ENCODE measurements at regions not wholly inside any gene's neighbourhood (a gene's known extent, or its start where the extent isn't known, plus 50 kb on each side); places are given as distances from the start of the nearest gene placed in this dataset.

DNA sequence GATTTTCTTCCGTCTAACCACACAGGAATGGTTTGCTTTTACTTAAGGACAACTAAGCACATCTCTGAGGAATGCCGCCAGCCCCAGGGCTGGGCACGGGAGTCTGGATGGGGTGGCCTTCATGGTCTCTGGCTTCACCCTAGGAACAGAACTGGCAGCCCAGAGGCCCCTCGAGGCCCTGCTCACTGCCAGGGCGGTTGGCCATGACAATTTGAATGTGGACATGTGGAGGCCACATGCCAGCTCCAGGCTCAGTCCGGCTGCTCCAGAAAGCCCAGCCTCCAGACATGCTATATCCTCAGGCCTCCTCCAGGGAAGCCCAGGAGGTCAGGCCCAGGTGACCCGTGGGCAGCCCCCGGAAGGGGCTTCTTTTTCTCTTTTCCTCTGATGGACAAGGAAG is 84.0 kb upstream of the FGF3 start:
- H3K9me2 ChIP-seq (replicated peaks; ENCODE audit: insufficient read depth): no peaks in the 10 kb centered on the region

GRCh38 chr11:69904161-69904973 is 85.2 kb upstream of the FGF3 start:
- no peak overlapping the region for H3K4me2 ChIP-seq
- WGBS (ENCODE audit: low lambda C conversion rate, missing lambda C conversion rate): 88% methylated on average over 13 of the region's 14 CpGs
- no peak overlapping the region for H3K27ac ChIP-seq
- H3K79me2 ChIP-seq: no peaks in the 10 kb centered on the region
- no peak overlapping the region for H3K4me3 ChIP-seq
- no peaks in the 10 kb centered on the region for H3K27me3 ChIP-seq
- no peak for TF ChIP-seq EZH2phosphoT487 (IDR thresholded peaks at IDR 0.05; ENCODE audit: low read depth, severe bottlenecking, unreplicated experiment)
- TF ChIP-seq EZH2 (IDR thresholded peaks at IDR 0.05; ENCODE audit: borderline replicate concordance): no peak
- TF ChIP-seq CTCF (IDR thresholded peaks at IDR 0.05; ENCODE audit: poor library complexity): no peak
- DNase-seq (ENCODE audit: low spot score): no peak
- H2AFZ ChIP-seq: no peak overlapping the region
- no peaks in the 10 kb centered on the region for H3K9me2 ChIP-seq (replicated peaks; ENCODE audit: insufficient read depth)
- H3K4me1 ChIP-seq (ENCODE audit: insufficient read depth): peaks cover 12% of the 10 kb centered on the region
- no peaks in the 10 kb centered on the region for H3K9me3 ChIP-seq (ENCODE audit: low read depth)
- no peaks in the 10 kb centered on the region for H3K36me3 ChIP-seq (replicated peaks; ENCODE audit: insufficient read depth, low read depth)
- H4K20me1 ChIP-seq (ENCODE audit: insufficient read depth, poor library complexity, severe bottlenecking): no peaks in the 10 kb centered on the region

More for the DNA sequence above, 84.0 kb upstream of the FGF3 start:
- Histone ChIP-seq H3K79me2 (no peaks in the 10 kb centered on the region), H4K20me1 (ENCODE audit: insufficient read depth, poor library complexity, severe bottlenecking) (no peaks in the 10 kb centered on the region), H3K4me1 (ENCODE audit: insufficient read depth) (peaks cover 12% of the 10 kb centered on the region), H3K27ac (no peak overlapping the region), H2AFZ (no peak overlapping the region), H3K4me2 (no peak overlapping the region), H3K36me3 (replicated peaks; ENCODE audit: insufficient read depth, low read depth) (no peaks in the 10 kb centered on the region), H3K4me3 (no peak overlapping the region), H3K9me3 (ENCODE audit: low read depth) (no peaks in the 10 kb centered on the region), H3K27me3 (no peaks in the 10 kb centered on the region)
- DNase-seq (ENCODE audit: low spot score): no peak
- WGBS (ENCODE audit: low lambda C conversion rate, missing lambda C conversion rate): 81% methylated on average over 8 of the region's 8 CpGs
- TF ChIP-seq CTCF (IDR thresholded peaks at IDR 0.05; ENCODE audit: poor library complexity): no peak
- TF ChIP-seq EZH2 (IDR thresholded peaks at IDR 0.05; ENCODE audit: borderline replicate concordance): no peak
- no peak for TF ChIP-seq EZH2phosphoT487 (IDR thresholded peaks at IDR 0.05; ENCODE audit: low read depth, severe bottlenecking, unreplicated experiment)

GRCh38 chr11:69904974-69905535 is 85.8 kb upstream of the FGF3 start:
- WGBS (ENCODE audit: low lambda C conversion rate, missing lambda C conversion rate): 73% methylated on average over 6 of the region's 6 CpGs
- peaks cover 12% of the 10 kb centered on the region for H3K4me1 ChIP-seq (ENCODE audit: insufficient read depth)
- H3K9me2 ChIP-seq (replicated peaks; ENCODE audit: insufficient read depth): no peaks in the 10 kb centered on the region
- H3K79me2 ChIP-seq: no peaks in the 10 kb centered on the region
- H2AFZ ChIP-seq: no peak overlapping the region
- H3K36me3 ChIP-seq (replicated peaks; ENCODE audit: insufficient read depth, low read depth): no peaks in the 10 kb centered on the region
- DNase-seq (ENCODE audit: low spot score): no peak
- no peak overlapping the region for H3K4me3 ChIP-seq
- H3K9me3 ChIP-seq (ENCODE audit: low read depth): no peaks in the 10 kb centered on the region
- peak overlapping the region; percentile 54 for H3K4me2 ChIP-seq
- no peak overlapping the region for H3K27ac ChIP-seq
- no peaks in the 10 kb centered on the region for H3K27me3 ChIP-seq
- no peaks in the 10 kb centered on the region for H4K20me1 ChIP-seq (ENCODE audit: insufficient read depth, poor library complexity, severe bottlenecking)
- TF ChIP-seq EZH2phosphoT487 (IDR thresholded peaks at IDR 0.05; ENCODE audit: low read depth, severe bottlenecking, unreplicated experiment) (no peak), EZH2 (IDR thresholded peaks at IDR 0.05; ENCODE audit: borderline replicate concordance) (no peak), CTCF (IDR thresholded peaks at IDR 0.05; ENCODE audit: poor library complexity) (no peak)

Data from hepatocyte (in vitro differentiated cells).